ENCODE measurements at regions not wholly inside any gene's neighbourhood (a gene's known extent, or its start where the extent isn't known, plus 50 kb on each side); places are given as distances from the start of the nearest gene placed in this dataset.

DNA sequence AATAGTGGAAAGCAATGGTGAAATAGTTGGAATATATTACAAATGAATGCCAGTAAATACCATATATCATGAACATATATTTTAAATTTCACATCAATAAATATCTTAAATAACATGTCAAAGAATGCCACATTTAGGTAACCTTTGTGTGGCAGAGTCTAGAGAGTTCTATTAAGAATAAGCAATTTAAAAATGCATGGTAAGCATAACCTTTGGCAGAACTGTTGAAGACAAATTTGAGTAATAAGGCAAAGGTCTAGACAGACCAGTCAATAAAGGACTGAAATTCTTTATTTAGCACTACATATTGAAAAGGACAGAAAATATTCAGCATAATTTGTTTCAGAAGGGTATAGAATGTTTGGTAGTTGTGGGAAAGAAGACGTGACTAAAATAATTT is 1417.0 kb downstream of the SUCLG1 start:
- no peak for TF ChIP-seq POLR2A (IDR thresholded peaks at IDR 0.05)
- TF ChIP-seq, protein P1, sequence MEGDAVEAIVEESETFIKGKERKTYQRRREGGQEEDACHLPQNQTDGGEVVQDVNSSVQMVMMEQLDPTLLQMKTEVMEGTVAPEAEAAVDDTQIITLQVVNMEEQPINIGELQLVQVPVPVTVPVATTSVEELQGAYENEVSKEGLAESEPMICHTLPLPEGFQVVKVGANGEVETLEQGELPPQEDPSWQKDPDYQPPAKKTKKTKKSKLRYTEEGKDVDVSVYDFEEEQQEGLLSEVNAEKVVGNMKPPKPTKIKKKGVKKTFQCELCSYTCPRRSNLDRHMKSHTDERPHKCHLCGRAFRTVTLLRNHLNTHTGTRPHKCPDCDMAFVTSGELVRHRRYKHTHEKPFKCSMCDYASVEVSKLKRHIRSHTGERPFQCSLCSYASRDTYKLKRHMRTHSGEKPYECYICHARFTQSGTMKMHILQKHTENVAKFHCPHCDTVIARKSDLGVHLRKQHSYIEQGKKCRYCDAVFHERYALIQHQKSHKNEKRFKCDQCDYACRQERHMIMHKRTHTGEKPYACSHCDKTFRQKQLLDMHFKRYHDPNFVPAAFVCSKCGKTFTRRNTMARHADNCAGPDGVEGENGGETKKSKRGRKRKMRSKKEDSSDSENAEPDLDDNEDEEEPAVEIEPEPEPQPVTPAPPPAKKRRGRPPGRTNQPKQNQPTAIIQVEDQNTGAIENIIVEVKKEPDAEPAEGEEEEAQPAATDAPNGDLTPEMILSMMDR (IDR thresholded peaks at IDR 0.05), result no peak

All from heart left ventricle (tissue), 13 donors.